Retinal pigment epithelial cell (primary cell): ENCODE measurements at regions not wholly inside any gene's neighbourhood (a gene's known extent, or its start where the extent isn't known, plus 50 kb on each side); places are given as distances from the start of the nearest gene placed in this dataset.

Source experiments
- DNase-seq: peaks from one replicate; pipeline ENCODE4 v3.0.0-alpha.2; 2010; ENCODE audit warnings: low read depth
- H3K4me3 ChIP-seq: 2 replicates; pipeline ENCODE4 v1.5.1; 2011; ENCODE audit warnings: mild to moderate bottlenecking, low read length, control low read depth, moderate library complexity
- CTCF ChIP-seq: conservative IDR thresholded peaks from 2 replicates; pipeline ENCODE4 v1.5.1; 2011; ENCODE audit warnings: low read depth, low read length, control low read depth, inconsistent platforms

- no peak for TF ChIP-seq CTCF
- DNase-seq, result no peak
- H3K4me3 ChIP-seq, result no peak overlapping the region
Observed at GRCh38 chrX:57752866-57753265, 72.8 kb upstream of the NLRP2B start.

- H3K4me3 ChIP-seq, result no peak overlapping the region
- TF ChIP-seq CTCF, result no peak
- no peak for DNase-seq
Observed at GRCh38 chrX:57741107-57741506, 61.0 kb upstream of the NLRP2B start.

- DNase-seq, result no peak
- no peak for TF ChIP-seq CTCF
Observed at GRCh38 chrX:57737881-57738280, 57.8 kb upstream of the NLRP2B start.

More at GRCh38 chrX:57737881-57738280, 57.8 kb upstream of the NLRP2B start:
- no peak overlapping the region for H3K4me3 ChIP-seq
